Neural cell (in vitro differentiated cells): ENCODE measurements at regions not wholly inside any gene's neighbourhood (a gene's known extent, or its start where the extent isn't known, plus 50 kb on each side); places are given as distances from the start of the nearest gene placed in this dataset.

Source experiments
- H2AFZ ChIP-seq: fragments of 200-600, 300-800 bp; sonication (generic), shearing (Covaris generic); 2 replicates; pipeline ENCODE4 v1.6.0; 2014; ENCODE audit warnings: low read depth, mild to moderate bottlenecking, antibody characterized with exemption, low read length, moderate library complexity
- H3F3A ChIP-seq: fragments of 200-600 bp; shearing (Covaris generic); 2 replicates; pipeline ENCODE4 v1.6.1; 2016; ENCODE audit warnings: mild to moderate bottlenecking, moderate library complexity, mixed read lengths, antibody characterized with exemption, low read length; ENCODE audit not compliant: insufficient read depth, poor library complexity, severe bottlenecking
- H3K27ac ChIP-seq: fragments of 200-600, 300-800 bp; sonication (generic), shearing (Covaris generic); 2 replicates; pipeline ENCODE4 v1.5.1; 2014; ENCODE audit warnings: mild to moderate bottlenecking, low read length, moderate library complexity
- H3K27me3 ChIP-seq: fragments of 300-800, 200-600 bp; sonication (generic), shearing (Covaris generic); 2 replicates; pipeline ENCODE4 v1.6.0; 2014; ENCODE audit warnings: mild to moderate bottlenecking, low read depth, low read length, moderate library complexity; ENCODE audit not compliant: insufficient read depth
- H3K36me3 ChIP-seq: fragments of 300-800, 200-600 bp; sonication (generic), shearing (Covaris generic); 2 replicates; pipeline ENCODE4 v1.5.1; 2014; ENCODE audit warnings: mild to moderate bottlenecking, antibody characterized with exemption, low read length, moderate library complexity; ENCODE audit not compliant: insufficient read depth
- H3K4me2 ChIP-seq: fragments of 300-800, 200-600 bp; sonication (generic), shearing (Covaris generic); 2 replicates; pipeline ENCODE4 v1.6.0; 2014; ENCODE audit warnings: mild to moderate bottlenecking, low read length
- H3K4me3 ChIP-seq: fragments of 300-800, 200-600 bp; sonication (generic), shearing (Covaris generic); 2 replicates; pipeline ENCODE4 v1.5.1; 2014; ENCODE audit warnings: mild to moderate bottlenecking, low read length, moderate library complexity
- H3K79me2 ChIP-seq: fragments of 200-600 bp; shearing (Covaris generic); replicated peaks from 2 replicates; pipeline ENCODE4 v1.6.0; 2014; ENCODE audit warnings: mild to moderate bottlenecking, low read length, moderate library complexity; ENCODE audit not compliant: insufficient read depth
- H3K9ac ChIP-seq: fragments of 300-800, 200-600 bp; sonication (generic), shearing (Covaris generic); 2 replicates; pipeline ENCODE4 v1.6.1; 2016; ENCODE audit warnings: mild to moderate bottlenecking, low read length, mixed read lengths
- H3K9me2 ChIP-seq: fragments of 200-600 bp; shearing (Covaris generic); 2 replicates; pipeline ENCODE4 v1.6.1; 2016; ENCODE audit warnings: mild to moderate bottlenecking, low read length, mixed read lengths; ENCODE audit not compliant: insufficient read depth
- H3K9me3 ChIP-seq: fragments of 200-600, 300-800 bp; sonication (generic), shearing (Covaris generic); 2 replicates; pipeline ENCODE4 v1.6.1; 2016; ENCODE audit warnings: mild to moderate bottlenecking, mixed run types, low read length, moderate library complexity, mixed read lengths
- H4K20me1 ChIP-seq: fragments of 200-600 bp; shearing (Covaris generic); 2 replicates; pipeline ENCODE4 v1.6.1; 2016; ENCODE audit warnings: mild to moderate bottlenecking, mixed run types; ENCODE audit not compliant: insufficient read depth
- CTCF ChIP-seq: fragments of 450-650 bp; IDR thresholded peaks from 2 replicates; pipeline ENCODE4 v1.5.1; 2014; ENCODE audit warnings: antibody characterized with exemption, mild to moderate bottlenecking, moderate library complexity; ENCODE audit not compliant: poor library complexity, severe bottlenecking
- EP300 ChIP-seq: fragments of 450-650 bp; conservative IDR thresholded peaks from 2 replicates; pipeline ENCODE4 v1.6.1; 2014; ENCODE audit warnings: antibody characterized with exemption, mild to moderate bottlenecking, moderate library complexity; ENCODE audit not compliant: poor library complexity, severe bottlenecking
- EZH2 ChIP-seq: fragments of 200-600, 300-800 bp; shearing (Covaris generic), sonication (generic); IDR thresholded peaks from 2 replicates; pipeline ENCODE4 v1.6.1; 2014; ENCODE audit warnings: antibody characterized with exemption, low read length, borderline replicate concordance, mild to moderate bottlenecking; ENCODE audit not compliant: insufficient read depth, poor library complexity, severe bottlenecking
- SMC3 ChIP-seq: fragments of 450-650 bp; conservative IDR thresholded peaks from 2 replicates; pipeline ENCODE4 v1.6.1; 2014; ENCODE audit warnings: antibody characterized with exemption, mild to moderate bottlenecking, moderate library complexity; ENCODE audit not compliant: poor library complexity
- TAF1 ChIP-seq: IDR thresholded peaks from 2 replicates; pipeline ENCODE4 v1.6.1; 2012; ENCODE audit warnings: low read depth

GRCh38 chr6:37766717-37767116 lies 52.8 kb upstream of the ZFAND3 start:
- Histone ChIP-seq H3K4me3 (no peak overlapping the region), H3K36me3 (no peaks in the 10 kb centered on the region), H2AFZ (no peak overlapping the region), H3K79me2 (no peaks in the 10 kb centered on the region), H3K4me2 (no peak overlapping the region), H4K20me1 (no peaks in the 10 kb centered on the region), H3F3A (no peaks in the 10 kb centered on the region), H3K9me2 (no peaks in the 10 kb centered on the region), H3K9ac (no peak overlapping the region), H3K9me3 (no peaks in the 10 kb centered on the region), H3K27ac (no peak overlapping the region), H3K27me3 (no peaks in the 10 kb centered on the region)
- TF ChIP-seq SMC3, result no peak
- no peak for TF ChIP-seq EP300
- TF ChIP-seq CTCF, result no peak
- no peak for TF ChIP-seq EZH2

- Histone ChIP-seq H3K27me3 (no peaks in the 10 kb centered on the region), H3K9ac (no peak overlapping the region), H3F3A (no peaks in the 10 kb centered on the region), H3K4me2 (no peak overlapping the region), H3K9me3 (no peaks in the 10 kb centered on the region), H3K27ac (no peak overlapping the region), H2AFZ (no peak overlapping the region), H3K79me2 (no peaks in the 10 kb centered on the region), H3K4me3 (no peak overlapping the region), H3K36me3 (no peaks in the 10 kb centered on the region), H4K20me1 (no peaks in the 10 kb centered on the region), H3K9me2 (no peaks in the 10 kb centered on the region)
- TF ChIP-seq TAF1, result no peak
- TF ChIP-seq EP300, result no peak
- no peak for TF ChIP-seq CTCF
- TF ChIP-seq SMC3, result no peak
These were observed 54.2 kb upstream of the ZFAND3 start for GRCh38 chr6:37765182-37765775.

- no peak overlapping the region for H3K4me2 ChIP-seq
- no peaks in the 10 kb centered on the region for H3K9me2 ChIP-seq
- no peaks in the 10 kb centered on the region for H4K20me1 ChIP-seq
- no peaks in the 10 kb centered on the region for H3K27me3 ChIP-seq
- TF ChIP-seq EP300 (peak; percentile 24), TAF1 (no peak)
- no peak overlapping the region for H3K9ac ChIP-seq
- no peak overlapping the region for H2AFZ ChIP-seq
- H3K4me3 ChIP-seq, result no peak overlapping the region
- no peaks in the 10 kb centered on the region for H3F3A ChIP-seq
- no peaks in the 10 kb centered on the region for H3K36me3 ChIP-seq
- H3K79me2 ChIP-seq, result no peaks in the 10 kb centered on the region
- H3K27ac ChIP-seq, result no peak overlapping the region
- no peaks in the 10 kb centered on the region for H3K9me3 ChIP-seq
These were observed 56.1 kb upstream of the ZFAND3 start for GRCh38 chr6:37763413-37763812.
